ENCODE measurements at regions not wholly inside any gene's neighbourhood (a gene's known extent, or its start where the extent isn't known, plus 50 kb on each side); places are given as distances from the start of the nearest gene placed in this dataset.
"Not testable (repeated sequence)": the region's sequence is repeated elsewhere in the genome, so short reads cannot be mapped to it uniquely, and the experiment has no call there.

GRCh38 chr18:41899535-41899934, 55.5 kb upstream of the PIK3C3 start:
- DNase-seq (ENCODE audit: low spot score) = no peak

DNA sequence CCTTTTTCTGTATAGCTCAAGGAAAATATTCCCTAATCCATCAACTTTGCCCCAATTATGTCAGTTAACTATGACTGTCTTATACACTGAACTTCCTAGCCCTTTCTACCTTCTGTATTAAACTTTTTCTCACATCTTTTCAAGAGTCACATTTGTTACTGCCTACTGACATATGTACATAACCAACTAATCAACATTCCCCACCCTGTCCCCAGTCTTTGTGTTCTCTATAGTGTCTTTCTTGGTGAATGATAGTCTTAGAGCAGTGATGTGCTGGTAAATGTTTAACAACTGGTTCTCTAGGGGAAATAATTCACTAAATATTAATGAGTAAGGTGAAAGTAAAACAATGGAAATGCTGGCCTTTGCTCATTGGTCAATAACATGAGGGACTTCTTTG, 61.6 kb upstream of the PIK3C3 start:
- peak; percentile 10 for DNase-seq (ENCODE audit: low spot score)

DNA sequence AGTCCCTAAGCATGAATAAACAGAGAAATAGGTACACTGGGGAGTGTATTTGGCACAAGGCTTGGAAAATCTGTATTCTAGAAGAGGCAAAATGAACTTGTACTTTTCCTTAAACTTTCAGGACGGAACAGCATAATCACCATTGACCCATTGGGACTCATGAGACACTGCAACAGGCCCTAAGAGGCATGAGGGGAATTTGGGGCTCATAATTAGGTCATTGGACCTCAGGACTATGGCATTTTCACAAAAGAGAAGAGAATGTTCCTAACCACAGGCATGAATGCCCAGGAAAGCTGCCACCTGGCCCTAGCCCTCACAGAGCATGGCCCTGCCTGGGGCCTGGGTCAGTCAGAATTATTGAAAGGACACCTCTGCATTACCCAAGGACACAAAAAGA, 67.9 kb upstream of the PIK3C3 start:
- no peak for DNase-seq (ENCODE audit: low spot score)

DNA sequence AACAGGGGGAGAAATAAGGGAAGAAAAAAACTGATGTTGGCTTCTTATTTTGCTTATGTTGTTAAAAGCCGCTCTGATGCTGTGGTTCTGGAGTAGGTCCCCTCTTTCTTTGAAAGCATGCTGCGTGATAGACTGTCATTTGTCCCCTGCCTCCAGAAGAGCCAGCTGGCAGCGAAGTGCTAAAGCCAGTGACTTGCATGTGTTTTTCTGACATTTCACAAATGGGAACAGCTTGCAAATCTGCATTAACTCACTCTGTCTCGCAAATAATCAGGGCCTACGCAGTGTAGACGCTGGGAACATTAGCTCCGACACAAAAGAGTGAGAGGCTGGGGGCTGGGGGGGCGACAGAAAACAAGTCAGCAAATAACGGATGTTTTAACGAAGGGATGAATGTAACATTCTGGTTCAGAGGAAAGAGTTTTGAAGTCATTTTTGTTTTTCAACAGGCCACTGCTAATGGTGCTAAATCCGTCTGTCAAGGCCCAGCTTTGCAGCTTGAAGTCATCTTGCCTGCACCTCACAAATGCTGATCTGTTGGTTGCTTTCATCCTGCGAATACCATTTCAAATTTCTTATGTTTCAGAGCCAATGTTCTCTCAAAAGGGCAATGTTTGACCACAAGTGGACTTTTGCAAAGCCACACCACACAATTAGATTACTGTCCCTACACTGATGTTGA, 68.8 kb upstream of the PIK3C3 start:
- DNase-seq (ENCODE audit: low spot score) = no peak

GRCh38 chr18:41881285-41881684, 73.7 kb upstream of the PIK3C3 start:
- DNase-seq (ENCODE audit: low spot score) = no peak

DNA sequence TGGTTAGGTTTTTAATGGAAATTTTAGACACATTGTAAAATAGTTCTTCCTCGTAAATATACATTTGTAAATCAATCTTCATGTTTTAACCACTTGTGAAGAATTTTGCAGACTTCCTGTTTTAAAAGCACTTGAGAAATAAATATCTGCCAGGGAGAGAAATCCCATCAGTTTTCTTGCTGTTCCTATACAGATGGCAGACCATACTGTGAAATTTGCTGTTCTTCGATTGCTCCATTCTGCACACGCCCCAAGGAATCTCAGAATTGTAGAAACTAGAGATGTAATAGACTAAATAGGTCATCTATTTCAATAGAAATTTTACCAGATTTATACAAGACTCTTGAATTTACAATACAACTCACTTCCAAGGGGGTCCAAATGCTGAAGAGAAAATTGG, 75.8 kb upstream of the PIK3C3 start:
- no peak for DNase-seq (ENCODE audit: low spot score)

- DNase-seq (ENCODE audit: low spot score) = no peak
These were observed 79.8 kb upstream of the PIK3C3 start for GRCh38 chr18:41875094-41875780.

DNA sequence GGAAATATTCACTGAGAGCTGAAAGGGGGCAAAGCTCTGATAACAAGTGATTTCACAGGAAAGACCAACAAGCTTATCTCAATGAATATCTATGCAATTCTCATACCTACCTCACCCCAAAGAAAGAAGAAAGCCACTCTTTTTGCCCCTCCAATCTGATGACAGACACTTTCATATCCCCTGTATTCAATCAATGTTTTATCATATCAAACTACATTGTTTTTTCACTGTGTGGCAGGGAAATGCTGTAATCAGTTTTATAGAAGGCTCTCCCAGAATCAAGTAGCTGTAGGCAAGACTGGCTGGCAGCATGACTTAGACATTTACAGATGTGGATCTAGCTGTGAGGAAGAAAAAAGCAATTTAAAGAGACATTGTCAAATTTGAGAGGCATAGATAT, 81.3 kb upstream of the PIK3C3 start:
- DNase-seq (ENCODE audit: low spot score) = no peak

- no peak for DNase-seq (ENCODE audit: low spot score)
These were observed 82.8 kb upstream of the PIK3C3 start for GRCh38 chr18:41872206-41872605.

DNA sequence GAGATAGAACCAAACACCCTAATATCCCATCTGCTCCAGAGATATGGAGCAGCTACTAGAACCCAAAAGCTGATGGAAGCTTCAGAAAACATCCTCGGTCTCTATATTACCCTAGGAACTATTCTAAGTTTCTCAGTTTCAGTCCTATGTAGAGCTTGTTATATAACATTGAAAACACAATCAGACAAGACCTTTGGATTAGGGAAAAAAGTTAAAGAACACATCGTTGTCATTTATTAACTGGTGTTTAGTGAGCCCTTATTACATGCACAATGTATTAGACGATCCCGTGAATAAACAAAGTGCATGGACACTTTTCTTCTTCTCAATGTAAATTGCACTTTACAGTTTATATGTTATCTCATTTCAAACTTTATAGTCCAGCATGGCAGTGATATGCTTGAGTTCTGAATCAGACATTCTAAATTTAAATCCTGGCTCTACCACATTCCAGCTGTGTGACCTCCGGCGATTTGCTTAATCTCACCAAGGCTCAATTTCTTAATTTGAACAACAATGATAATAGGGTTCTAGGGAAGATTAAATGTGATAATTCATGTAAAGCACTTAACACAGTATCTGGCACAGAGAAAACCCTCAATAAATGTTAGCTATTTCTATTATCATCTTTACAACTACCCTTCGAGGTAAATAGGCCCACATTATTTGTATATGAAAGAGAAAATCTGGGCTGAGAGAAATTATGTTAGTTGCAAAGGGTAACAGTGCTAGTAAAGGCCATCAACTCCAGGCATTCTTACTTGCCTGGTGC, 83.6 kb upstream of the PIK3C3 start:
- DNase-seq (ENCODE audit: low spot score) = no peak

DNA sequence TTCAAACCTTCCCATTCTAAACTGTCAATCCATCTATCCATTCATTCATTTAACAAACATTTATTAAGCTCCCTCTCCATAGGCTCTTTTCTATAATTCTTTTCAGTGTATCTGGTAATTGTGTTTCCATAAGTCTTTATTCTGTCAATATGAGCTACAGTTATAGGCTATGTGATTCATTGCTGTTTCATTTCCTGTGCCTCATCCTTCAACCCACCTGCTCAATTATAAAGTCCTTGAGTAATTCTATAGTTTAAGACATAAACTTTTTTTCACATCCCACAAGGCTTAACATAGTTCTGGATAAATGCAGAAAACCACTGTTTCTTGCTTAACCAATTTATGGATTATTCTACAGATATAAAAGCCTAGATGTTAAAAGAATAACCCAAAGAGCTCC, 84.2 kb upstream of the PIK3C3 start:
- DNase-seq (ENCODE audit: low spot score) = no peak

DNA sequence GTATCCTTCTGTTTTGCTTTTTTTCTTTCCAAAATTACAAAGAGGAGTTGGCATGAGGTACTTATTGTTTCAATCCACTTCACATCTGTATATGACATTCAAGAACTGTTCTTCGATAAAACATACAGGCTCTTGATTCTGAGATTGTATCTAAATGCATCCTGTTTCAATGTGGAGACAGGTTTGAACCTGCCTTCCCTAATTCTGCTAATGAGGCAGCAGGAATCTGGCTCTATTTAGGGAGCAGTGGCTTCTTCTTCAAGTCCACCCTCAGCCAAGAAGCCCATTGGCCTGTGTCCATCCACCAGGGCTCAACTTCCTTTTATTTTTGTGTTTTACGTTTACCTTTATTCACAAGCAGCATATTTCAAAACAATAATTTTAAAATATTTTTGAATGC, 84.8 kb upstream of the PIK3C3 start:
- DNase-seq (ENCODE audit: low spot score) = no peak

DNA sequence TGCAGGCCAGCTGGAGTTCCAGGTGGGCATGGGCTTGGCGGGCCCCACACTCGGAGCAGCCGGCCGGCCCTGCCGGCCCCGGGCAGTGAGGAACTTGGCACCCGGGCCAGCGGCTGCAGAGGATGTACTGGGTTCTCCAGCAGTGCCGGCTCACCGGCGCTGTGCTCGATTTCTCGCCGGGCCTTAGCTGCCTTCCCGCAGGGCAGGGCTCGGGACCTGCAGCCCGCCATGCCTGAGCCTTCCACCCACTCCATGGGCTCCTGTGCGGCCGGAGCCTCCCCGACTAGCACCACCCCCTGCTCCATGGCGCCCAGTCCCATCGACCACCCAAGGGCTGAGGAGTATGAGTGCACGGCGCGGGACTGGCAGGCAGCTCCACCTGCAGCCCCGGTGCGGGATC, 89.2 kb upstream of the PIK3C3 start:
- DNase-seq (ENCODE audit: low spot score) = not testable (repeated sequence)

DNA sequence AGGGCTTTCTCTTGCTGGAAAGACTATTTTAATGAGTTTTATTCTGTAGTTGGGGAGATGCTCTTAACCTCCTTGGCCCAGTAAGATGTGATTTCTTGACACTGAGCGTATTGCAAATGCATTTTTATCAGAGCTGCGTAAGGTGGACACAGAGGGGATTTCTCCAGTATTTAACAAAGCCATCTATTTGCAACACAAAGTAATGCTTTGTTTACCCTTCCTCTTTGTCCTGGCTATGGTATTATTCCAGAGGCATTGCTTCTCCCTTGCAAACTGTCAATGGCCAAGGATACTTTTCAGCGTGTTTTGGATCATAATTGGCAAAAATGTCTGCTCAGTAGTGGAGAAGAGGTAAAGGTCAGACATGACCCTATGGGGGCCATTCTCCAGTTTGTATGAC, 90.8 kb upstream of the PIK3C3 start:
- no peak for DNase-seq (ENCODE audit: low spot score)

DNA sequence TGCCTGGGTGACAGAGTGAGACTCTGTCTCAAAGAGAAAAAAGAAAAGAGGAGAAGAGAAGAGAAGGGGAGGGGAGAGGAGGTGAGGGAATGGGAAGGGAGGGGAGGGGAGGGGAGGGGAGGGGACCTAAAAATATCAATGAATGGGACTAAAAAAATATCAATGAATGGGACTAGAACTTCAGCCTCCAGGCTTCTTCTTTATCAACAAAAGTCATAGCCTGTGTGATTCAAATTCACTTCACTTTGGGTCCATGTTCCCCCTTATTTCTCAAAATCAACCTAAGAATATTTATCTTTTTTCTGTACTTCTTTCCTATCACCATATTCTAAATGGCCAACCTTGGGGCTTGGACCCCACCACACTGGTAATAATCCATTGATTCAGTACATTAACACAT, 92.1 kb upstream of the PIK3C3 start:
- no peak for DNase-seq (ENCODE audit: low spot score)

- no peak for DNase-seq (ENCODE audit: low spot score)
These were observed 94.0 kb upstream of the PIK3C3 start for GRCh38 chr18:41860987-41861386.

DNA sequence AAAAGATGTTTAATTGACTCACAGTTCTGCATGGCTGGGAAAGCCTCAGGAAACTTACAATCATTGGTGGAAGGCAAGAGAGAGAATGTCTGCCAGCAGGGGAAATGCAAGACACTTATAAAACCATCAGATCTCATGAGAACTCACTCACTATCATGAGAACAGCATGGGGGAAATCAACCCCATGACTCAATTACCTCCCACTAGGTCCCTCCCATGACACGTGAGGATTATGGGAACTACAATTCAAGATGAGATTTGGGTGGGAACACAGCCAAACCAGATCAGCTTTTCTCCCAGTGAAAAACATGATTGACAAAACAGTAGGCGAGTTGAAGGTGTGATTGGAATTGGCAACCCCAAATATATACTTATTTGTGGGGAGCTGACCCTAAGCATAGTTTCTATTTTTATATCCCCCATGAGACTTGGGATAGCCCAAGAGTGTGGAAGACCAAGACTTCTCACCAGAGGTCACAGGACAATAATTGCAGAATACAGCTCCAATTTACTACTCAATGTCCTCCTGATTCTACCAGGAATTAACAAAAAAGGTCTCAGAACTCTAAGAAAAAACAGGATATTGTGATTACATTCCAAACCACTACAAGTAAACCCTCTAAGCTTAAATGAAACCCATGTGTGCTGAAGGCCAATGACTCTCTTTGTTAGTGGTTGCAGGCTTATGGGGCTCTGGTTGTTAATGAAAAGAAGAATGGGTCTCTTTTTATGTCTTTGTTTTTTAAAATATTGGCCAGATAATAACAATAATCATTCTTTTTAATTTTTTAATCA, 96.1 kb upstream of the PIK3C3 start:
- DNase-seq (ENCODE audit: low spot score) = no peak

DNA sequence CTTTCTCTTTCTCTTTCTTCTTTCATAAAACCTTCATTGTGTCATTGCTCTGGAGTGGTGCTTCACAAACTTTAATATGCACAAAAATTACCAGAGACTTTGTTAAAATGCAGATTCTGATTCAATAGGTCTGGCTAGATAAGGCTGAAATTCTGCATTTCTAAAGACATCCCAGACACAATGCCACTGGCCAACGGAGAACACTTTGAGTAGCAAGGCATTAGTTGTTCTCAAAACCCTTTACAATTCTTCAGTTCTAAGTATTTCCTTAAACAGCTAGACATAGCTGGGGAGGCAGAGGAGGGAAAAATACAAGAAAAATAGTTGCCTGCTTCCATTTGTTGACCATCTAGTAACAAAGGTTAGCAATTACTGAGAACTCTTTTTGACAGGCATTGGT, 101.8 kb upstream of the PIK3C3 start:
- DNase-seq (ENCODE audit: low spot score) = no peak

GRCh38 chr18:41850781-41851180, 104.3 kb upstream of the PIK3C3 start:
- DNase-seq (ENCODE audit: low spot score) = no peak

GRCh38 chr18:41849632-41850031, 105.4 kb upstream of the PIK3C3 start:
- no peak for DNase-seq (ENCODE audit: low spot score)

- no peak for DNase-seq (ENCODE audit: low spot score)
These were observed 109.5 kb upstream of the PIK3C3 start for GRCh38 chr18:41845563-41845962.

- DNase-seq (ENCODE audit: low spot score) = no peak
These were observed 112.1 kb upstream of the PIK3C3 start for GRCh38 chr18:41842886-41843285.
